ENCODE measurements at regions not wholly inside any gene's neighbourhood (a gene's known extent, or its start where the extent isn't known, plus 50 kb on each side); places are given as distances from the start of the nearest gene placed in this dataset.

DNA sequence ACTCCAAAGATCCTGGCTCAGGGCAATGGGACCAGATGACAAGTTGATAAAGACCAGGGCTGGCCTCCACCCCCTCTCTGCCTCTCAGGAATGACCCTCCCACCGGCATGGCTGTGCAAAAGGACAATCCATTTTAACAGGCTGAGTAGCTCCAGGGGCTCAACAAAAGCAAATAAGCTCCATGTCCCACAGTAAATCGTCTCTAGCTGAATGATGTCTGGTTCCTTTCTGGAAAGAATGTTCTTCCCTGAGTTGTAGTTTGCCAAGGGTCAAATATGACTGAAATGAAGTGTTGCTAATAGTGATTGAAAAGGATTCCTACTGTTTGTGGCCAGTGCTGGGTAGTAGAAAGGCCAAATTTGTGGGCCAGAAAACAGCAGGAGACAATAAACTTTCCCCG, 434.4 kb upstream of the ETAA1 start:
- Histone ChIP-seq H3K9me3 (ENCODE audit: control insufficient read depth, insufficient read depth, low read length) (no peaks in the 10 kb centered on the region), H3K4me3 (ENCODE audit: low read length) (no peak overlapping the region), H3K27ac (ENCODE audit: low read depth, low read length) (no peak overlapping the region), H3K27me3 (ENCODE audit: control insufficient read depth, low read length) (no peaks in the 10 kb centered on the region), H3K79me2 (ENCODE audit: control insufficient read depth, low read length) (no peaks in the 10 kb centered on the region), H3K36me3 (ENCODE audit: control insufficient read depth, low read length) (no peaks in the 10 kb centered on the region), H3K4me1 (ENCODE audit: control insufficient read depth, low read length) (no peaks in the 10 kb centered on the region), H4K20me1 (ENCODE audit: control insufficient read depth, insufficient read depth, low read depth, low read length) (no peaks in the 10 kb centered on the region), H3F3A (ENCODE audit: control insufficient read depth, insufficient read depth) (no peaks in the 10 kb centered on the region), H3K4me2 (ENCODE audit: low read length) (no peak overlapping the region), H3K9me2 (replicated peaks; ENCODE audit: control insufficient read depth, low read length) (no peaks in the 10 kb centered on the region)
- TF ChIP-seq, protein P1, sequence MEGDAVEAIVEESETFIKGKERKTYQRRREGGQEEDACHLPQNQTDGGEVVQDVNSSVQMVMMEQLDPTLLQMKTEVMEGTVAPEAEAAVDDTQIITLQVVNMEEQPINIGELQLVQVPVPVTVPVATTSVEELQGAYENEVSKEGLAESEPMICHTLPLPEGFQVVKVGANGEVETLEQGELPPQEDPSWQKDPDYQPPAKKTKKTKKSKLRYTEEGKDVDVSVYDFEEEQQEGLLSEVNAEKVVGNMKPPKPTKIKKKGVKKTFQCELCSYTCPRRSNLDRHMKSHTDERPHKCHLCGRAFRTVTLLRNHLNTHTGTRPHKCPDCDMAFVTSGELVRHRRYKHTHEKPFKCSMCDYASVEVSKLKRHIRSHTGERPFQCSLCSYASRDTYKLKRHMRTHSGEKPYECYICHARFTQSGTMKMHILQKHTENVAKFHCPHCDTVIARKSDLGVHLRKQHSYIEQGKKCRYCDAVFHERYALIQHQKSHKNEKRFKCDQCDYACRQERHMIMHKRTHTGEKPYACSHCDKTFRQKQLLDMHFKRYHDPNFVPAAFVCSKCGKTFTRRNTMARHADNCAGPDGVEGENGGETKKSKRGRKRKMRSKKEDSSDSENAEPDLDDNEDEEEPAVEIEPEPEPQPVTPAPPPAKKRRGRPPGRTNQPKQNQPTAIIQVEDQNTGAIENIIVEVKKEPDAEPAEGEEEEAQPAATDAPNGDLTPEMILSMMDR (IDR thresholded peaks at IDR 0.05; ENCODE audit: low read depth, low read length, poor library complexity, severe bottlenecking), result no peak
- no peak for TF ChIP-seq EZH2phosphoT487 (IDR thresholded peaks at IDR 0.05; ENCODE audit: borderline replicate concordance, low read length)

DNA sequence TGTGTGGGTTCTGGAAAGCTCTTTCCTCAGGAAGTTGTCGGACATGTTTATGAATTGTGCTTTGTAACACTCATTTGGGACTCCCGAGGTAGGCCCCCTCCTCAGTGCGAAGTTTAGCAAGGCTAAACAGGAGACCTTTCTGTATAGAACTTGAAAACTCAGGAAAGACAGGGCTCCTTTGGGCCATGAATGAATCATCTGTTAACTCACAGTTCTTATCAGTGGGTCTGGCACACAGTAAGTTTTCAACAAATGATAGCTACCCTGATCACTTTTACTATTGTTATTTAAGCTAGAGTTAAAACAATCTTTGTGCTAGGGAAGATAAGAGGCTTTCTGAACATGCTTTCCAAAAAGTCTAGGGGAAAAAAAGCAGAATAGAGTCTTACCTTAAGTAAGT, 430.5 kb upstream of the ETAA1 start:
- Histone ChIP-seq H4K20me1 (ENCODE audit: control insufficient read depth, insufficient read depth, low read depth, low read length) (no peaks in the 10 kb centered on the region), H3K9me2 (replicated peaks; ENCODE audit: control insufficient read depth, low read length) (no peaks in the 10 kb centered on the region), H3K4me3 (ENCODE audit: low read length) (no peak overlapping the region), H3K4me2 (ENCODE audit: low read length) (no peak overlapping the region), H3K9me3 (ENCODE audit: control insufficient read depth, insufficient read depth, low read length) (no peaks in the 10 kb centered on the region), H3K4me1 (ENCODE audit: control insufficient read depth, low read length) (no peaks in the 10 kb centered on the region), H3K27me3 (ENCODE audit: control insufficient read depth, low read length) (no peaks in the 10 kb centered on the region), H3K27ac (ENCODE audit: low read depth, low read length) (no peak overlapping the region), H3F3A (ENCODE audit: control insufficient read depth, insufficient read depth) (no peaks in the 10 kb centered on the region), H3K36me3 (ENCODE audit: control insufficient read depth, low read length) (no peaks in the 10 kb centered on the region), H3K79me2 (ENCODE audit: control insufficient read depth, low read length) (no peaks in the 10 kb centered on the region)
- TF ChIP-seq EZH2phosphoT487 (IDR thresholded peaks at IDR 0.05; ENCODE audit: borderline replicate concordance, low read length), result no peak
- TF ChIP-seq, protein P1 (IDR thresholded peaks at IDR 0.05; ENCODE audit: low read depth, low read length, poor library complexity, severe bottlenecking), result no peak

DNA sequence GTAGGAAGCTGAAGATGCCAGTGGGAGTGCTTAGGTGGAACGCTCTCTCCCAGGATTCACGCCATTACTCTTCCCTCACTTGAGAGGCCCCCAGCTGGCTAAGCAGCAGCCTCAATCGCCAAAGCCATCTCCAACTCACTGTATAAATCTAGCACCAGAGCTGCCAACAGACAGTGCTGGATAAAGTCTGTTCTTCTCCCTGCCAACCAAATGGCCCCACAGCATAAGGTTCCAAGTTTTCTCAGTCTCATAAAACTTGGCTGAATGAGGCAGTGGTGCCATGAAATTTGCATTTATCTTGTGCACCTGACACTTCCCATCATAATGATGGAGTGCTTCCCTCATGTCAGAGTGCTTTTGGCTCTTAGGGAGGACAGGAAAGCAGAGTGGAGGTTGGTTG, 428.2 kb upstream of the ETAA1 start:
- H3K4me3 ChIP-seq (ENCODE audit: low read length), result no peak overlapping the region
- H4K20me1 ChIP-seq (ENCODE audit: control insufficient read depth, insufficient read depth, low read depth, low read length), result no peaks in the 10 kb centered on the region
- no peaks in the 10 kb centered on the region for H3K36me3 ChIP-seq (ENCODE audit: control insufficient read depth, low read length)
- TF ChIP-seq EZH2phosphoT487 (IDR thresholded peaks at IDR 0.05; ENCODE audit: borderline replicate concordance, low read length), result no peak
- TF ChIP-seq, protein P1 (IDR thresholded peaks at IDR 0.05; ENCODE audit: low read depth, low read length, poor library complexity, severe bottlenecking), result no peak
- H3K27ac ChIP-seq (ENCODE audit: low read depth, low read length), result no peak overlapping the region
- H3K9me3 ChIP-seq (ENCODE audit: control insufficient read depth, insufficient read depth, low read length), result no peaks in the 10 kb centered on the region
- H3K4me2 ChIP-seq (ENCODE audit: low read length), result no peak overlapping the region
- no peaks in the 10 kb centered on the region for H3K9me2 ChIP-seq (replicated peaks; ENCODE audit: control insufficient read depth, low read length)
- H3K27me3 ChIP-seq (ENCODE audit: control insufficient read depth, low read length), result no peaks in the 10 kb centered on the region
- H3K79me2 ChIP-seq (ENCODE audit: control insufficient read depth, low read length), result no peaks in the 10 kb centered on the region
- no peaks in the 10 kb centered on the region for H3K4me1 ChIP-seq (ENCODE audit: control insufficient read depth, low read length)
- H3F3A ChIP-seq (ENCODE audit: control insufficient read depth, insufficient read depth), result no peaks in the 10 kb centered on the region

DNA sequence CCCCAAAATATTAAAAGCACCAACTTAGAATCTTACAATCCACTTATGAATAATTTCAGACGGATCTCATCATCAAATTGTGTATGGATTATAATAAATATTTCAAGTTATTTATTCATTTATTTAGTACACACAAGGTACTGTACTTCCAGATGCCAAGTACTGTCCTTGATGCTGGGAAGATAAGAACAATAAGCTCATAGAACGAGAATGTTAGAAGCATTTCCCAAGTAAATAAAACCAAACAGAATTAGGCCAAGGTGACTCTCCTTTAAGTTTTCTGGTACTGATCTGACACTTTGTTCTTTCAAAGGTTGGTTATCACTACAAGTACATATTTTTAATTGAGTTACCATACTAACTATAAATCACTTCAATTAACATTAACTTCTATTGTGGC, 416.1 kb upstream of the ETAA1 start:
- no peaks in the 10 kb centered on the region for H3K4me1 ChIP-seq (ENCODE audit: control insufficient read depth, low read length)
- no peak overlapping the region for H3K27ac ChIP-seq (ENCODE audit: low read depth, low read length)
- no peaks in the 10 kb centered on the region for H3F3A ChIP-seq (ENCODE audit: control insufficient read depth, insufficient read depth)
- H3K9me3 ChIP-seq (ENCODE audit: control insufficient read depth, insufficient read depth, low read length), result no peaks in the 10 kb centered on the region
- H3K27me3 ChIP-seq (ENCODE audit: control insufficient read depth, low read length), result no peaks in the 10 kb centered on the region
- H3K36me3 ChIP-seq (ENCODE audit: control insufficient read depth, low read length), result no peaks in the 10 kb centered on the region
- H3K4me3 ChIP-seq (ENCODE audit: low read length), result no peak overlapping the region
- H3K79me2 ChIP-seq (ENCODE audit: control insufficient read depth, low read length), result no peaks in the 10 kb centered on the region
- TF ChIP-seq EZH2phosphoT487 (IDR thresholded peaks at IDR 0.05; ENCODE audit: borderline replicate concordance, low read length), result no peak
- TF ChIP-seq, protein P1 (IDR thresholded peaks at IDR 0.05; ENCODE audit: low read depth, low read length, poor library complexity, severe bottlenecking), result no peak
- no peaks in the 10 kb centered on the region for H4K20me1 ChIP-seq (ENCODE audit: control insufficient read depth, insufficient read depth, low read depth, low read length)
- H3K9me2 ChIP-seq (replicated peaks; ENCODE audit: control insufficient read depth, low read length), result no peaks in the 10 kb centered on the region
- H3K4me2 ChIP-seq (ENCODE audit: low read length), result no peak overlapping the region
